Esophagus mucosa (tissue), 1 donor: ENCODE measurements at regions not wholly inside any gene's neighbourhood (a gene's known extent, or its start where the extent isn't known, plus 50 kb on each side); places are given as distances from the start of the nearest gene placed in this dataset.

Experiments used
- ATAC-seq: fragments of 200-7000 bp; cut with Tn5 transposase; one replicate; pipeline ENCODE4 v1.9.1; 2020
- donor health status: DM: yes; HTN: yes; CAD: no.

- ATAC-seq: no peak
Observed at GRCh38 chr21:16239659-16240265, 510.0 kb downstream of the USP25 start.

GRCh38 chr21:16241016-16241415, 511.2 kb downstream of the USP25 start:
- no peak for ATAC-seq

DNA sequence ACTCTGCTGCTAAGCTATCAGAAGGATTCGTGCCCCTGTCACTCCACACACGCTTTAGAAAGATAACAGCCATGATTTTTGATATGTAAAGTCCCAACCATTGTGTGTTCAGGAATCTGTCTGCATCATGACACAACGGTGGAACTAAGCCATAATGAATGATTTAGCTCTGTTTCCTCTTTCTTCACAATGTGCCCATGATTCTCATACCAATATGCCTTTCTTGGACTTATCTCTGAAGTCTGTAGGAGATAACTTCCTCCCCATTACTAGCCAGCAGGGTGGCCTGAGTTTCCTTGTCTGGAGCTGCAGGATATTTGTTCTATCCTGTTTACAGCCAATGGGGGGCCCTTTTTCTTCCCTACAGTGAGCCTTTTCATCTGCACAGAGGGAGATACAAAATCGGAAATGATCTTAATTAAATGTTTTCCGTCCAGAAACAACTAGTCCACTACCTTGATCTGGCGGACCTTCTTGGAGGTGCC, 511.7 kb downstream of the USP25 start:
- no peak for ATAC-seq

GRCh38 chr21:16243396-16243795, 513.6 kb downstream of the USP25 start:
- no peak for ATAC-seq

GRCh38 chr21:16248705-16249104, 518.9 kb downstream of the USP25 start:
- no peak for ATAC-seq

- ATAC-seq: peak; percentile 56
Observed at GRCh38 chr21:16250273-16250672, 520.5 kb downstream of the USP25 start.

- ATAC-seq: no peak
Observed at GRCh38 chr21:16258844-16259611, 529.2 kb downstream of the USP25 start.

- no peak for ATAC-seq
Observed at GRCh38 chr21:16262091-16262490, 532.3 kb downstream of the USP25 start.

DNA sequence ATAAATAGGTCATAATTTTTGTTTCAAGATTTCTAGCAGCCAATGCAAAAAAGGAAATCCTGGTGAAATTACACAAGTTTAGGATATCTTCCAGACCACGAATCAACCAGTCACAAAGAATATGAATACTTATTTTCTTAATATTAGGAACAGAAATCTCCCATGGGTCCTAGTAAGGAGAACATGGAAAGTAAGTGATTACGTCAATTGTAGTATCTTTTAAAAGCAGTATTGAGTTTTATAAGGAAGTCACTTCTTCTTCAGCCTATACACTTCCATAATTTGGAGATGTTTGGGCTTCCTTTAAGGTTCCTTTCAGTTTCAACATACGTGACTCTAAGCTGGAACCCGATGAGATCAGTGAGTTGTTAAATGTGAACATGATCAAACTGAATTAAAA, 534.5 kb downstream of the USP25 start:
- no peak for ATAC-seq

DNA sequence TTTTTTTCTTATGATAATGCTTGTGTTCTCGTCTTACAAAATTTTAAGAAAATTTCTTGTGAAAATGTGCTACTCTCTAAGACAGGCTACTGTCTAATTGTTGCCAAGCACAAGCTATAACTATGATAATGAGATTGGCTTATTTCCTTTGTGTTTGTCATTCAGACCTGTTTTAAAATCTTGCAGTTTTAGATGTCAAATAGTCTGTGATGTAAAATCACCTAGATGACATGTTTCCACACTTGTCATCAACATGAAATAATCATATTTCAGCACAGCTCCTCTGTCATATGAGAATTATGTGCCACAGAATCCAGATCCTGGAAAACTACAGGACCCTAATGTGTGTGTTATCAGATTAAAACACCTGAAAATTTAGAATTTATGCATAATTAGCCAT, 539.7 kb downstream of the USP25 start:
- ATAC-seq: no peak

DNA sequence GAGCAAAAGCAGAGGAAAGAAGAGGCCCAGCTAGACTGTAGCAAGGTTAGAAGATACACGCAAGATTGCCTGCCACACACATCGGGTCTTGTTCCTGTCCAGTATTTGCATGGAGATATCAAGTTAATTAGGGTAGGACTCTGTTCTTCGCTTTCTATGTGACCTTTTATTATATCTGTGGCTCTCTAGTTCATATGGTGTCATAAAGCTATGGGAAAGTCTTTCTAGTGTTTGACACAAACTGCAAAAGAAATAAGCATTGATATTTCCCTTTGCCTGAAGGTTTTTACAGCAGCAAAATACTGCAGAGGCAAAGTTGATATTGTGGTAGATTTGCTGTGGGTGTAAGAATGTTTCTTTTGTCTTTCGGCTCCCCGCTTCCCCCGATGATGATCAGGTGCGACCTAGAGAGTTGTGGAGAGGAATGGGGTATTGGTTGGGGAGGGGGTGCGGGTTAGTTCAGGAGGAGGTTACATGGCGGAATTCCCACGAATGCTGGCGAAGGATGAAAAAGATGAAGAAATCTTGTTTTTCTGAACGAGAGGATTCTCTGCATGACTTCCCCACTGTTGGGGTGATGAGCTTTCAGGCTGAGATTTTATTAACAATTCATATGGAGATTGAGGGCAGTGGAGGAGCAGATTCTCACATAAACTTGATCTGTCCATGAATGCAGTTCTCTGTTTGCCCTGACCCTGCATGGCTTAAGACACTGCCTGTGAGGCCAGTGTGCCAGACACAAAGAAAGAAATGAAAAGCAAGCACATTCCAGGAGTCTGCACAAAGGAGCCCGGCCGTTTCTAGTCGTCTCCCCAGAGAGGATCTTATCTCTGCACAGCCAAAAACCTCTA, 550.2 kb downstream of the USP25 start:
- ATAC-seq: peak; percentile 36

DNA sequence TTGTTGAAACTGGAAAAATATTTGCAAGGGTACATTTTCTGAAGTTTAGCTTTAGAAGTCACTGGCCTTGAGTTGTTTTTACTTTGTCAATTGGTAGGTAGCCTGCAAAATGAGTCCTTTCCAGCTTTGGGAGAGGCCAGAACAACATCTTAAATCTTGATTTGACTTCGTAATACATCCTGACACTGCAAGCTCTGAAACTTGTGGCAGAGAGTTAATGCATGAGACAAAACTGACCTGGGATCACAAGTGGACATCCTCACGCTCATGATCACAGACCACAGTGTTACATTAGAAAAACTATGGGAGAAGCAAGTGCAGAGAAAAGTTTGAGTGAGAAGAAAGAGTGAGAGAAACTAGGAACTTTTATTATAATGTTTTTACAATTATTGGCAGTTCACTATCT, 550.9 kb downstream of the USP25 start:
- no peak for ATAC-seq

DNA sequence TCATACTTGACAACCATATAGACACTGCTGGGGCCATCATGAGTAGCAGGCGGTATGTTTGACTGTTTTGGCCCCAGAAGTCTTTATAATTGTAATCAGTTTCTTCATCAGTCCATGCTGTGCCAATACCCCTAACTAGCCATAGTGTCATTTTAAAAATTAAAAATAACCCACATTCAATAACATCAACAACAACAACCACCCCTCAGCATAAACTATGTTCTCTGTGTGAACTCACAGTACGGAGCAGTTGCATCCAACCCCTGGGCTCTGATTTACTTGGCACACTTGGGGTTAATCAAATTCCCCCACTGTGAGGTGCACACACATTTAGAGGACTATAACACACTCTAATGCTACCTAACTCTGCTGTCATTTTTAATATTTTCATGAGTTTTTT, 553.7 kb downstream of the USP25 start:
- no peak for ATAC-seq

- no peak for ATAC-seq
Observed at GRCh38 chr21:16285605-16286126, 555.9 kb downstream of the USP25 start.

GRCh38 chr21:16287046-16287445, 557.3 kb downstream of the USP25 start:
- ATAC-seq: no peak

DNA sequence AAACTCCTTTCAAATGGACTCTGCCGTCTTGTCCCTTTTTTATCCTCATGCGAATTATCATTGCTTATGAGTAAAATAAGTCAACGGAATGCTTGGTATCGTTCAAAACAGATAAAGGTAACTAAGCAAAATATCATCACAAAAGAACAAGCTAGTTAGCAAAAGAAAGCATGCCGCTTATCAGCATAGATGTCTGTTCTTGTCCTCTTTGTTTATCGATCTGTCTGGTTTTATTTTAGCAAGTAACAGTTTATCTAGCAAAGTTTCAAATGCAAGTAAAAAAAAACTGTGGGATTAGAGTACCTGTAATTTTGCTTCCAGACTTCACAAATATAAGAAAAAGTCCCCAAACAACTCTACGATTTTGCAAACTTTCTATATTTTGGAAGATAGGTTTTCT, 561.5 kb downstream of the USP25 start:
- no peak for ATAC-seq

DNA sequence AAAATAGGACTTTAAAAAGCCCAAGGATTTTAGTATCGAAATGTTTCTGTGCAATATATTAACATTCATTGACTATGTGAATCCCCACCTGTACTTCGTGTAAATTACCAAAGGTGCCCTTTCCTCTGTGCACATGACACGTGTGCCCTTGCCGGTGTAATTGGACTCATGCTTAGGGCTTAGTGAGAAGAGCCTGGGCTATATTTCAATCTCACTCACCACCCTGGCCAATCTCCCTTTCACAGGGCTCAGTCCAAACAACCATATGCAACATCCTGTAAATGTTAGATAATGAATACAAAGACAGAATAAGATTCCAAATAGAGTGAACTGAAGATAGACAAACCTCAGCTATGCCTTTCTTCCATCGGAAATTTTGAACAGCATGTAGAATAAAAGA, 564.3 kb downstream of the USP25 start:
- no peak for ATAC-seq

DNA sequence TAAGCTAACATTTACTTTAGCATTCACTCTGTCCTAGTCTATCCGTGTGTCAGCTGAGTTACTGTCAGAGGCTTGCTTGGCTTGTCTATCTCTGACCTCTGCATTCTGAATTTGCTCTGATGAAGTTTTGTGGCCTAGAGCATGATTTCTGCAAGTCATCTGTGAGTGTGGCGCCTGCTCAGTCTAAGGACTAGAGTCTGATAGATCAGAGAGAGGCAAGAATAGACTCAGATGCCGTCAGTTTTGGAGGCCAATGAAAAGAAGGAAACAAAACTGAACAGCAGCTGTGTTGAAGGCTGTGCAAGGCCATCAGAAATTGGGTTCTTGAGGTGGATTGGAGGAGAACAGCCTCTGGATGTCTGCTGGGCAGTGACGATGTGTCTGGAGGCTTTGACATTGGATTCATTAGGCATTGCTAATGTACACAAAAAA, 573.1 kb downstream of the USP25 start:
- ATAC-seq: peak; percentile 22

GRCh38 chr21:16304174-16305095, 574.7 kb downstream of the USP25 start:
- no peak for ATAC-seq

DNA sequence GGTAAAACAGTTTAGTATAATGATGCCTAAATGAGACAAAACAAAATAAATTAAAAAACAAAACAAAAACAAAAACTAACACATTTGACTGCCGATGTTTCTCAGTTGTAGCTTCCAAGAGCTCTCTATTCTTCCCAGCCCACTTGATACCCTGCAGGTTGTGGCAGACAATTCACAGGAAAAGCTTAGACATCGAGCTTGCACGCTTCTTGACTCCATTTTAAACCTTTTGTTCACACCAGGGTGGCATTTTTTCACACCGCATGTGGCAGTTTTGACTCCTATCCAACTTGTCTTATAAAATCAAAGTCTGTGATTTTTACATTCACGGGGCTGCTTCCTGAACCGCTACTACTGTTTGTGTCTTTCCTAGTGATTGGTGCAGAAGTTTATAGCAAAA, 575.9 kb downstream of the USP25 start:
- no peak for ATAC-seq

DNA sequence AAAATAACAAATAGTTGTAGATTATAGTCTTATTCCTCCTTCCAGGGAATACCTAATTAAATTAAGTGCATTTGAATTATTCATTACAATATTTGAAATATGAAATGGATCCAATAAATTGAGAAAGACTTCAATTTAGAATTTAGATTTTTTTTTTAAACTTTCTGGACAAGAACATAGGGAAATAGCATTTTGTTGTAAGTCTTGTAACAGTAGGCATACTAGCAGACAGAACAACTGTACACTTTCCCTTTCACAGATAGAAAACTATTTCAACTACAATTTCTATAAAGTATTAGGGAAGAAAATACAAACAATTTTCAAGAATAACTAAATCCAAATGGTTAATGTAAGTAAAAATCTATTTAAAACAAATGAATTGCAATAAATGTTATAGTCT, 577.5 kb downstream of the USP25 start:
- ATAC-seq: no peak

GRCh38 chr21:16308269-16308668, 578.5 kb downstream of the USP25 start:
- ATAC-seq: peak; percentile 82
